SK-N-SH (cell line): ENCODE measurements at regions not wholly inside any gene's neighbourhood (a gene's known extent, or its start where the extent isn't known, plus 50 kb on each side); places are given as distances from the start of the nearest gene placed in this dataset.

Experiments
- CTCF ChIA-PET: fragments of 300-600, 350-600 bp; formaldehyde crosslinking; extraction: SDS; loops from one replicate; lab custom pipeline; 2021; lab: Yijun Ruan, JAX
- POLR2A ChIA-PET: fragments of 350-600 bp; sonication (Branson Sonifier 250); formaldehyde crosslinking; extraction: SDS; loops from one replicate; lab custom pipeline; 2020; ENCODE audit warnings: antibody characterized with exemption, inconsistent platforms; lab: Yijun Ruan, JAX
- DNase-seq: peaks from one replicate; pipeline ENCODE4 v3.0.0; 2012
- H2AFZ ChIP-seq: fragments of 200-600 bp; sonication (generic); 2 replicates; pipeline ENCODE4 v1.8.1; 2016; ENCODE audit warnings: antibody characterized with exemption, mild to moderate bottlenecking, low read depth
- H3F3A ChIP-seq: fragments of 200-600 bp; sonication (generic); replicated peaks from 2 replicates; pipeline ENCODE3; 2016; ENCODE audit warnings: antibody characterized with exemption, mild to moderate bottlenecking; ENCODE audit not compliant: insufficient read depth
- H3K27ac ChIP-seq, 2 experiments: fragments of 200-500 bp in 1 of 2; fragments of 200-600 bp in 1 of 2; sonication (Bioruptor generic) in 1 of 2; sonication (generic), shearing (Covaris generic) in 1 of 2; 2 replicates each; pipeline versions ENCODE4 v1.5.1 to v1.6.1; 2014 to 2016; ENCODE audit warnings: low read depth in 2 of 2, inconsistent platforms in 1 of 2, low read length in 1 of 2, mild to moderate bottlenecking in 1 of 2, mixed read lengths in 1 of 2
- H3K27me3 ChIP-seq: fragments of 200-600 bp; sonication (generic), shearing (Covaris generic); 2 replicates; pipeline ENCODE4 v1.6.1; 2016; ENCODE audit warnings: mixed run types; ENCODE audit not compliant: insufficient read depth
- H3K36me3 ChIP-seq, 2 experiments: fragments of 200-500 bp in 1 of 2; fragments of 200-600 bp in 1 of 2; sonication (Bioruptor generic) in 1 of 2; sonication (generic) in 1 of 2; replicated peaks in 1 of 2; 2 replicates each; pipeline versions ENCODE3 to v1.5.1; 2014 to 2016; ENCODE audit warnings: low read length in 1 of 2, mild to moderate bottlenecking in 1 of 2; ENCODE audit not compliant: insufficient read depth in 2 of 2, control insufficient read depth in 1 of 2
- H3K4me1 ChIP-seq, 2 experiments: fragments of 200-500 bp in 1 of 2; fragments of 200-600 bp in 1 of 2; sonication (Bioruptor generic) in 1 of 2; sonication (generic), shearing (Covaris generic) in 1 of 2; 2 replicates each; pipeline versions ENCODE4 v1.5.1 to v1.6.1; 2014 to 2016; ENCODE audit warnings: low read depth in 1 of 2, low read length in 1 of 2, mixed run types in 1 of 2; ENCODE audit not compliant: insufficient read depth in 2 of 2, control insufficient read depth in 1 of 2
- H3K4me2 ChIP-seq: fragments of 200-600 bp; sonication (generic), shearing (Covaris generic); 2 replicates; pipeline ENCODE4 v1.6.1; 2017; ENCODE audit warnings: mixed run types
- H3K4me3 ChIP-seq, 2 experiments: fragments of 200-500 bp in 1 of 2; fragments of 200-600 bp in 1 of 2; sonication (Bioruptor generic) in 1 of 2; sonication (generic), shearing (Covaris generic) in 1 of 2; 2 replicates each; pipeline versions ENCODE4 v1.5.1 to v1.8.1; 2014 to 2016; ENCODE audit warnings: low read depth in 2 of 2, inconsistent platforms in 1 of 2, low read length in 1 of 2, mild to moderate bottlenecking in 1 of 2, mixed read lengths in 1 of 2, moderate library complexity in 1 of 2
- H3K79me2 ChIP-seq: fragments of 200-600 bp; sonication (generic); 2 replicates; pipeline ENCODE4 v1.8.1; 2017; ENCODE audit warnings: mild to moderate bottlenecking; ENCODE audit not compliant: insufficient read depth
- H3K9ac ChIP-seq: fragments of 200-600 bp; sonication (generic); 2 replicates; pipeline ENCODE4 v1.6.1; 2017; ENCODE audit warnings: mixed run types
- H3K9me2 ChIP-seq: fragments of 200-600 bp; sonication (generic); 2 replicates; pipeline ENCODE4 v1.6.1; 2017; ENCODE audit warnings: mixed run types
- H3K9me3 ChIP-seq: fragments of 200-600 bp; sonication (generic); 2 replicates; pipeline ENCODE4 v1.6.1; 2017; ENCODE audit warnings: mixed run types, mild to moderate bottlenecking, moderate library complexity
- H4K20me1 ChIP-seq: fragments of 200-600 bp; sonication (generic); 2 replicates; pipeline ENCODE4 v1.6.1; 2017; ENCODE audit warnings: mild to moderate bottlenecking, mixed run types; ENCODE audit not compliant: insufficient read depth
- CHD2 ChIP-seq: fragments of 150-350 bp; IDR thresholded peaks from 2 replicates; pipeline ENCODE4 v1.6.1; 2018; ENCODE audit warnings: low read length; ENCODE audit not compliant: partially characterized antibody
- EZH2phosphoT487 ChIP-seq: fragments of 200-600 bp; sonication (generic); IDR thresholded peaks from 2 replicates; pipeline ENCODE4 v1.6.1; 2017; ENCODE audit warnings: low read depth, mixed run types, mild to moderate bottlenecking, antibody characterized with exemption, moderate library complexity, borderline replicate concordance
- FOXJ3 ChIP-seq: sonication (generic); formaldehyde crosslinking; IDR thresholded peaks from 2 replicates; pipeline ENCODE4 v1.5.1; 2020; ENCODE audit warnings: mild to moderate bottlenecking, missing genetic modification reagents
- GABPA ChIP-seq: IDR thresholded peaks from 2 replicates; pipeline ENCODE4 v1.4.0; 2012; ENCODE audit warnings: low read depth, mild to moderate bottlenecking
- NFIC ChIP-seq: IDR thresholded peaks from 2 replicates; pipeline ENCODE4 v1.4.0; 2012; ENCODE audit warnings: borderline replicate concordance
- RAD21 ChIP-seq: IDR thresholded peaks from 2 replicates; pipeline ENCODE4 v1.6.1; 2012; ENCODE audit warnings: mild to moderate bottlenecking, low read length
- REST ChIP-seq: IDR thresholded peaks from 2 replicates; pipeline ENCODE4 v1.6.1; 2012; ENCODE audit warnings: mild to moderate bottlenecking, low read depth, low read length, moderate library complexity
- TAF1 ChIP-seq: IDR thresholded peaks from 2 replicates; pipeline ENCODE4 v1.6.1; 2012; ENCODE audit warnings: low read depth, mild to moderate bottlenecking, low read length, moderate library complexity, borderline replicate concordance
- TCF12 ChIP-seq: IDR thresholded peaks from 2 replicates; pipeline ENCODE4 v1.4.0; 2012
- WGBS: methylation state at CpG from one replicate; pipeline ENCODE4 v1.1.6; 2017; ENCODE audit warnings: low lambda C conversion rate; 5-methylcytosine and 5-hydroxymethylcytosine counted together
- TF ChIP-seq, protein P1 (sequence below): fragments of 150-350 bp; IDR thresholded peaks from 2 replicates; pipeline ENCODE4 v1.6.1; 2017; ENCODE audit warnings: antibody characterized with exemption, low read length, low read depth, borderline replicate concordance
- TF ChIP-seq, protein P2 (sequence below): IDR thresholded peaks from 2 replicates; pipeline ENCODE4 v1.4.0; 2012; ENCODE audit warnings: low read depth

DNA sequence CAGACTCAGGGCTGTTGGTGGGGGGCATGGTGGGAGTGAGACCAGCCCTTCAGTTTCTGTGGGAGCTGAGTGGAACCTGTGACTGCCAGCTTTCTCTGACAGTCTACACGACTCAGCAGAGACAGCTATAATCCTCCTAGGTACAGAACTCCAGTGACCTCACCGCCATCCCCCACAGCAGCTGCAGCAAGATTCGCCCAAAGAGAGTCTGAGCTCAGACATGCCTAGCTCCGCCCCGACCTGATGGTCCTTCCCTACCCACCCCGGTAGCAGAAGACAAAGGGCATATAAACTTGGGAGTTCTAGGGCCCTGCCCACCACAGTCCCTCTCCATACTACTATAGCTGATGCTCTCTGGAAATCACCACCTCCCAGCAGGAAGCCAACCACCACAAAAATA is 500.1 kb downstream of the ETV1 start:
- WGBS = 36% methylated on average over 6 of the region's 6 CpGs
- TF ChIP-seq, protein P1, sequence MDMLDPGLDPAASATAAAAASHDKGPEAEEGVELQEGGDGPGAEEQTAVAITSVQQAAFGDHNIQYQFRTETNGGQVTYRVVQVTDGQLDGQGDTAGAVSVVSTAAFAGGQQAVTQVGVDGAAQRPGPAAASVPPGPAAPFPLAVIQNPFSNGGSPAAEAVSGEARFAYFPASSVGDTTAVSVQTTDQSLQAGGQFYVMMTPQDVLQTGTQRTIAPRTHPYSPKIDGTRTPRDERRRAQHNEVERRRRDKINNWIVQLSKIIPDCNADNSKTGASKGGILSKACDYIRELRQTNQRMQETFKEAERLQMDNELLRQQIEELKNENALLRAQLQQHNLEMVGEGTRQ = no peak
- TF ChIP-seq CHD2 (no peak), GABPA (no peak), TCF12 (no peak), RAD21 (no peak), EZH2phosphoT487 (no peak), NFIC (no peak), FOXJ3 (CRISPR knock-in tag) (no peak), REST (no peak)
- TF ChIP-seq, protein P2, sequence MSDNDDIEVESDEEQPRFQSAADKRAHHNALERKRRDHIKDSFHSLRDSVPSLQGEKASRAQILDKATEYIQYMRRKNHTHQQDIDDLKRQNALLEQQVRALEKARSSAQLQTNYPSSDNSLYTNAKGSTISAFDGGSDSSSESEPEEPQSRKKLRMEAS = no peak
- no peaks in the 10 kb centered on the region for H3K4me1 ChIP-seq
- no peaks in the 10 kb centered on the region for H3K9me3 ChIP-seq
- H3K79me2 ChIP-seq = no peaks in the 10 kb centered on the region
- H3K27me3 ChIP-seq = no peaks in the 10 kb centered on the region
- no peaks in the 10 kb centered on the region for H3K36me3 ChIP-seq
- no peaks in the 10 kb centered on the region for H4K20me1 ChIP-seq
- H3K27ac ChIP-seq = no peak overlapping the region
- H3K9me2 ChIP-seq = 0 out of 2 replicates have a peak, but pooled peaks cover 3% of the 10 kb centered on the region
- no peak overlapping the region for H2AFZ ChIP-seq
- no peak overlapping the region for H3K4me2 ChIP-seq
- ChIA-PET CTCF (interaction anchor here (0.9 to 1.3 kb wide), 3 partner anchors 10 to 22 kb away, joined by 3 to 5 read pairs (median 5); no protein-coding TSS in a partner anchor), POLR2A (no interaction called here)
- no peak for DNase-seq
- no peak overlapping the region for H3K9ac ChIP-seq
- no peaks in the 10 kb centered on the region for H3F3A ChIP-seq
- H3K4me3 ChIP-seq = no peak overlapping the region

DNA sequence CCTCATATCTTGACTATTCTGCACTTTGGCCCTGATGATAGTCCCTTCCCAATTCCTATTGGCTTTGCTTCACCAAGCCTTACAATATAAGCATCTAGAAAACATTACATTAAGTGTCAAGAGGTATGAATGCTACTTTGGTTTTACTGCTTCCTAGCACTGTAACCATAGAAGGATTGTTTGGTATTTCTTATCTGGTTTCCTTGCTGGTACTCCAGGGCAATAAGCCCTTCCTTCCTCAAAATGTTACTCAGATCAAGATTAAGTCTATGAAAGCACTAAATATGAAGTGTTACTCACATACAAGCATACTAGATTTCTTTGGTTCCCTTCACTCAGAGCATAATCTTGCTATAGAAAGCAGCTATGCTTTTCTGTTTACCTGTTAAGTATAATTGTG is 492.5 kb downstream of the ETV1 start:
- POLR2A ChIA-PET = no interaction called here

More for the DNA sequence above, 492.5 kb downstream of the ETV1 start:
- no peaks in the 10 kb centered on the region for H4K20me1 ChIP-seq
- no peak overlapping the region for H3K4me2 ChIP-seq
- no peaks in the 10 kb centered on the region for H3K36me3 ChIP-seq
- no peaks in the 10 kb centered on the region for H3K9me3 ChIP-seq
- H3K27me3 ChIP-seq = no peaks in the 10 kb centered on the region
- CTCF ChIA-PET = no interaction called here
- no peak overlapping the region for H3K27ac ChIP-seq
- no peak overlapping the region for H3K4me3 ChIP-seq
- no peaks in the 10 kb centered on the region for H3F3A ChIP-seq
- H3K4me1 ChIP-seq = no peaks in the 10 kb centered on the region
- H3K9ac ChIP-seq = no peak overlapping the region
- no peak overlapping the region for H2AFZ ChIP-seq
- no peaks in the 10 kb centered on the region for H3K9me2 ChIP-seq
- TF ChIP-seq FOXJ3 (CRISPR knock-in tag) (no peak), EZH2phosphoT487 (no peak), TAF1 (no peak)
- H3K79me2 ChIP-seq = no peaks in the 10 kb centered on the region
- DNase-seq = no peak
